Mesendoderm (in vitro differentiated cells): ENCODE measurements at regions not wholly inside any gene's neighbourhood (a gene's known extent, or its start where the extent isn't known, plus 50 kb on each side); places are given as distances from the start of the nearest gene placed in this dataset.

ENCODE experiments used
- DNase-seq: peaks from one replicate; pipeline ENCODE4 v3.0.0; 2013
- H2AK5ac ChIP-seq: 2 replicates; pipeline ENCODE4 v1.6.1; 2013; ENCODE audit warnings: low read length, inconsistent platforms
- H2BK120ac ChIP-seq: 2 replicates; pipeline ENCODE4 v1.6.1; 2013; ENCODE audit warnings: low read depth, mild to moderate bottlenecking, low read length, moderate library complexity, mixed read lengths
- H2BK15ac ChIP-seq: replicated peaks from 2 replicates; pipeline ENCODE4 v1.6.1; 2013; ENCODE audit warnings: low read depth, mild to moderate bottlenecking, moderate library complexity
- H2BK5ac ChIP-seq: 2 replicates; pipeline ENCODE4 v1.6.1; 2013; ENCODE audit warnings: low read length, inconsistent platforms
- H3K18ac ChIP-seq: 2 replicates; pipeline ENCODE4 v1.6.1; 2013; ENCODE audit warnings: mild to moderate bottlenecking, low read length, mixed read lengths
- H3K23ac ChIP-seq: one replicate; pipeline ENCODE4 v1.6.1; 2013; ENCODE audit warnings: low read length
- H3K27ac ChIP-seq: 2 replicates; pipeline ENCODE4 v1.5.1; 2013; ENCODE audit warnings: low read depth, mild to moderate bottlenecking, inconsistent platforms, low read length, moderate library complexity
- H3K27me3 ChIP-seq: 2 replicates; pipeline ENCODE4 v1.6.1; 2013; ENCODE audit warnings: low read length, control low read depth, mild to moderate bottlenecking, inconsistent platforms; ENCODE audit not compliant: insufficient read depth, poor library complexity
- H3K36me3 ChIP-seq: 2 replicates; pipeline ENCODE4 v1.6.1; 2013; ENCODE audit warnings: low read length, inconsistent platforms; ENCODE audit not compliant: control insufficient read depth, insufficient read depth
- H3K4ac ChIP-seq: one replicate; pipeline ENCODE4 v1.6.1; 2013; ENCODE audit warnings: low read depth, mild to moderate bottlenecking, low read length, moderate library complexity
- H3K4me1 ChIP-seq: 2 replicates; pipeline ENCODE4 v1.6.1; 2013; ENCODE audit warnings: low read depth, low read length, inconsistent platforms; ENCODE audit not compliant: control insufficient read depth
- H3K4me2 ChIP-seq: 2 replicates; pipeline ENCODE4 v1.6.1; 2013; ENCODE audit warnings: low read length
- H3K4me3 ChIP-seq: 2 replicates; pipeline ENCODE4 v1.5.1; 2013; ENCODE audit warnings: mild to moderate bottlenecking, low read length
- H3K56ac ChIP-seq: one replicate; pipeline ENCODE4 v1.6.1; 2013; ENCODE audit warnings: low read length
- H3K79me1 ChIP-seq: 2 replicates; pipeline ENCODE4 v1.6.1; 2013; ENCODE audit warnings: low read length, inconsistent platforms
- H3K79me2 ChIP-seq: 2 replicates; pipeline ENCODE4 v1.6.1; 2013; ENCODE audit warnings: mild to moderate bottlenecking, low read length; ENCODE audit not compliant: control insufficient read depth, insufficient read depth
- H3K9ac ChIP-seq: 2 replicates; pipeline ENCODE4 v1.6.1; 2013; ENCODE audit warnings: low read length, inconsistent platforms
- H4K5ac ChIP-seq: one replicate; pipeline ENCODE4 v1.6.1; 2013; ENCODE audit warnings: low read length
- H4K8ac ChIP-seq: one replicate; pipeline ENCODE4 v1.6.1; 2013; ENCODE audit warnings: low read depth, mild to moderate bottlenecking, control low read depth, low read length, moderate library complexity
- WGBS: extraction: QIAGEN DNeasy Blood & Tissue Kit; methylation state at CpG from one replicate; pipeline ENCODE4 v1.1.7; 2013; ENCODE audit warnings: low lambda C conversion rate, missing lambda C conversion rate; ENCODE audit not compliant: insufficient coverage; ENCODE audit errors: extremely low coverage; 5-methylcytosine and 5-hydroxymethylcytosine counted together

DNA sequence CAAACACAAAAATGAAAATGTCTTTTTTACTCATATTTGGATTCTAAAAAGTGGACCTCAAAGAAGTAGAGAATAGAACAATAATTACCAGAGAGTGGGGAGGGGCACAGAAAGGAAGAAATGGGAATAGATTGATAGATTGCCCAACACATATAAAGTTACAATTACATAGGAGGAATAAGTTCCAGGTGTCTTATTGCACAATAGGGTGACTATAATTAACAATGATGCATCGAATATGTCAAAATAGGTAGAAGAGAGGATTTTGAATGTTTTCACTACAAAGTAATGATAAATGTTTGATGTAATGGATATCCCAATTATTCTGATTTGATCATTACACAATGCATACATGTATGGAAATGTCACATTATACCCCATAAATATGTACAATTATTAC, 556.0 kb downstream of the CDH8 start:
- H3K79me1 ChIP-seq, result no peaks in the 10 kb centered on the region
- no peak overlapping the region for H2BK5ac ChIP-seq
- H3K4me1 ChIP-seq, result no peaks in the 10 kb centered on the region
- no peak for DNase-seq
- H3K4me3 ChIP-seq, result no peak overlapping the region
- no peak overlapping the region for H3K18ac ChIP-seq
- no CpG with 5 or more reads among the region's 1 CpG for WGBS
- no peaks in the 10 kb centered on the region for H3K79me2 ChIP-seq
- H3K36me3 ChIP-seq, result no peaks in the 10 kb centered on the region
- H2AK5ac ChIP-seq, result no peak overlapping the region
- H4K5ac ChIP-seq, result no peak overlapping the region
- no peak overlapping the region for H3K27ac ChIP-seq
- H3K4me2 ChIP-seq, result no peak overlapping the region
- no peak overlapping the region for H4K8ac ChIP-seq
- no peak overlapping the region for H3K4ac ChIP-seq
- H3K23ac ChIP-seq, result no peak overlapping the region
- no peak overlapping the region for H3K9ac ChIP-seq
- H3K27me3 ChIP-seq, result no peaks in the 10 kb centered on the region
- no peak overlapping the region for H2BK120ac ChIP-seq
- H2BK15ac ChIP-seq, result no peak overlapping the region
- H3K56ac ChIP-seq, result no peak overlapping the region

GRCh38 chr16:61471737-61472136, 564.5 kb downstream of the CDH8 start:
- no peak overlapping the region for H3K18ac ChIP-seq
- no peak overlapping the region for H4K5ac ChIP-seq
- H3K23ac ChIP-seq, result no peak overlapping the region
- no peak overlapping the region for H3K27ac ChIP-seq
- H2BK15ac ChIP-seq, result no peak overlapping the region
- no peak overlapping the region for H3K4me3 ChIP-seq
- H3K56ac ChIP-seq, result no peak overlapping the region
- H3K27me3 ChIP-seq, result no peaks in the 10 kb centered on the region
- no peak overlapping the region for H3K9ac ChIP-seq
- H3K4me2 ChIP-seq, result no peak overlapping the region
- H3K4me1 ChIP-seq, result no peaks in the 10 kb centered on the region
- no peaks in the 10 kb centered on the region for H3K79me2 ChIP-seq
- no peak overlapping the region for H3K4ac ChIP-seq
- H2AK5ac ChIP-seq, result no peak overlapping the region
- peak; percentile 9 for DNase-seq
- H3K79me1 ChIP-seq, result no peaks in the 10 kb centered on the region
- H2BK120ac ChIP-seq, result no peak overlapping the region
- H4K8ac ChIP-seq, result no peak overlapping the region
- no peak overlapping the region for H2BK5ac ChIP-seq
- no peaks in the 10 kb centered on the region for H3K36me3 ChIP-seq

DNA sequence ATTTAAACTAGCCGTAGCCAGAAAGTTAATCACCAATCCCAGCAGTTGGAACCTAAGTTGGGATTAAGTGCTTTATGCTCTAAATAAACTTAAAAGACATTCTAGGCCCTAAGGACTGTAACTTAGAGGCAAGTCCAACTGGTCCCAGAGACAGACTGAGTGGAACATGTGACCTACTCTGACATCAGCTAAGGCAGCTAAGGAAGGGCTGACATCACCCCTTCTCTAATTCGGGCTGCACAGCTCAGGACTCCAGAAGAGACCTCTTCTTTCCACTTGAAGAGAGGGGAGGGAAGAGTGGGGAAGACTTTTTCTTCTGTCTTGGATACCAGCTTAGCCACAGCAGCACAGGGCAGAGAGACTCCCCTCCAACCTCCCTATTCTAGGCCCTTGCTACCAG, 565.2 kb downstream of the CDH8 start:
- Histone ChIP-seq H3K4ac (no peak overlapping the region), H2BK5ac (no peak overlapping the region), H3K9ac (no peak overlapping the region), H3K4me2 (no peak overlapping the region), H4K8ac (no peak overlapping the region), H3K79me2 (no peaks in the 10 kb centered on the region), H3K18ac (no peak overlapping the region), H2BK15ac (no peak overlapping the region), H3K23ac (no peak overlapping the region), H3K27ac (no peak overlapping the region), H3K79me1 (no peaks in the 10 kb centered on the region), H3K4me3 (no peak overlapping the region), H3K56ac (no peak overlapping the region), H2AK5ac (no peak overlapping the region), H4K5ac (no peak overlapping the region), H3K36me3 (no peaks in the 10 kb centered on the region), H2BK120ac (no peak overlapping the region), H3K27me3 (no peaks in the 10 kb centered on the region), H3K4me1 (no peaks in the 10 kb centered on the region)
- no peak for DNase-seq
- no CpG with 5 or more reads among the region's 2 CpGs for WGBS

GRCh38 chr16:61465285-61465684, 571.0 kb downstream of the CDH8 start:
- Histone ChIP-seq H3K4me1 (no peaks in the 10 kb centered on the region), H2BK15ac (no peak overlapping the region), H3K56ac (no peak overlapping the region), H3K27me3 (no peaks in the 10 kb centered on the region), H3K4me2 (no peak overlapping the region), H4K5ac (no peak overlapping the region), H3K4me3 (no peak overlapping the region), H3K27ac (no peak overlapping the region), H3K18ac (no peak overlapping the region), H3K79me2 (no peaks in the 10 kb centered on the region), H3K36me3 (no peaks in the 10 kb centered on the region), H2BK5ac (no peak overlapping the region), H2BK120ac (no peak overlapping the region), H3K79me1 (no peaks in the 10 kb centered on the region), H3K4ac (no peak overlapping the region), H3K9ac (no peak overlapping the region), H3K23ac (no peak overlapping the region), H2AK5ac (no peak overlapping the region), H4K8ac (no peak overlapping the region)
- no peak for DNase-seq
- WGBS, result no CpG with 5 or more reads among the region's 3 CpGs

- no CpG with 5 or more reads among the region's 3 CpGs for WGBS
- no peak overlapping the region for H3K4ac ChIP-seq
- no peaks in the 10 kb centered on the region for H3K36me3 ChIP-seq
- no peak overlapping the region for H3K27ac ChIP-seq
- H4K5ac ChIP-seq, result no peak overlapping the region
- H3K9ac ChIP-seq, result no peak overlapping the region
- no peak overlapping the region for H2BK120ac ChIP-seq
- no peaks in the 10 kb centered on the region for H3K27me3 ChIP-seq
- H3K56ac ChIP-seq, result no peak overlapping the region
- no peak overlapping the region for H4K8ac ChIP-seq
- no peak overlapping the region for H2BK15ac ChIP-seq
- no peak overlapping the region for H3K23ac ChIP-seq
- no peak overlapping the region for H3K4me2 ChIP-seq
- no peak for DNase-seq
- H3K4me3 ChIP-seq, result no peak overlapping the region
- H3K18ac ChIP-seq, result no peak overlapping the region
- no peaks in the 10 kb centered on the region for H3K79me1 ChIP-seq
- no peaks in the 10 kb centered on the region for H3K4me1 ChIP-seq
- no peaks in the 10 kb centered on the region for H3K79me2 ChIP-seq
- H2BK5ac ChIP-seq, result no peak overlapping the region
- no peak overlapping the region for H2AK5ac ChIP-seq
Observed at GRCh38 chr16:61460020-61460419, 576.2 kb downstream of the CDH8 start.

- no peak for DNase-seq
- H2BK5ac ChIP-seq, result no peak overlapping the region
- no peaks in the 10 kb centered on the region for H3K27me3 ChIP-seq
- no peak overlapping the region for H3K27ac ChIP-seq
- no peak overlapping the region for H3K4me2 ChIP-seq
- H4K5ac ChIP-seq, result no peak overlapping the region
- no peak overlapping the region for H2AK5ac ChIP-seq
- no peaks in the 10 kb centered on the region for H3K4me1 ChIP-seq
- H4K8ac ChIP-seq, result no peak overlapping the region
- no peaks in the 10 kb centered on the region for H3K79me2 ChIP-seq
- H3K9ac ChIP-seq, result no peak overlapping the region
- no peaks in the 10 kb centered on the region for H3K79me1 ChIP-seq
- H3K18ac ChIP-seq, result no peak overlapping the region
- no peak overlapping the region for H3K56ac ChIP-seq
- H3K36me3 ChIP-seq, result no peaks in the 10 kb centered on the region
- H2BK15ac ChIP-seq, result no peak overlapping the region
- H2BK120ac ChIP-seq, result no peak overlapping the region
- no peak overlapping the region for H3K23ac ChIP-seq
- no CpG with 5 or more reads among the region's 2 CpGs for WGBS
- H3K4me3 ChIP-seq, result no peak overlapping the region
- no peak overlapping the region for H3K4ac ChIP-seq
Observed at GRCh38 chr16:61435346-61435745, 600.9 kb downstream of the CDH8 start.
